HCT116 (cell line): ENCODE measurements at regions not wholly inside any gene's neighbourhood (a gene's known extent, or its start where the extent isn't known, plus 50 kb on each side); places are given as distances from the start of the nearest gene placed in this dataset.

Experiments used
- ATAC-seq: fragments of 200-7000 bp; cut with Tn5 transposase; 2 replicates; pipeline ENCODE4 v1.9.1; 2020; ENCODE audit warnings: mild to moderate bottlenecking, moderate library complexity
- BruUV-seq: library from RNA; stranded (reverse); fragments of 400-500 nt; replicated peaks from 2 replicates; lab custom pipeline; 2021; lab: Mats Ljungman, UMichigan
- CTCF ChIA-PET: fragments of 300-600 bp; sonication (Branson Sonifier 250); formaldehyde crosslinking; loops from one replicate; lab custom pipeline; 2021; ENCODE audit warnings: antibody characterized with exemption; lab: Charles Lee
- POLR2A ChIA-PET: fragments of 300-600, 350-600 bp; sonication (Branson Sonifier 250); formaldehyde crosslinking; loops from one replicate; lab custom pipeline; 2021; ENCODE audit warnings: antibody characterized with exemption; lab: Charles Lee
- RAD21 ChIA-PET, 2 experiments: fragments of 300-600 bp; sonication (Branson Sonifier 250); formaldehyde crosslinking; loops; one replicate each; lab custom pipeline; 2023; ENCODE audit warnings: low total read pairs in 2 of 2; ENCODE audit not compliant: uncharacterized antibody in 2 of 2, unreplicated experiment in 2 of 2, low non-redundant PET in 1 of 2; lab: Charles Lee
- DNase-seq: peaks from one replicate; pipeline ENCODE4 v3.0.0-alpha.2; 2010; ENCODE audit warnings: low read depth, low spot score
- H2AFZ ChIP-seq: fragments of 200-600 bp; shearing (Covaris generic), sonication (generic); 2 replicates; pipeline ENCODE4 v1.6.1; 2017; ENCODE audit warnings: low read depth, mixed run types, mixed read lengths, antibody characterized with exemption, low read length; ENCODE audit not compliant: poor library complexity, severe bottlenecking
- H3K27ac ChIP-seq: 2 replicates; pipeline ENCODE4 v1.5.1; 2012; ENCODE audit warnings: low read depth, low read length
- H3K27me3 ChIP-seq: fragments of 200-600 bp; sonication (generic); 2 replicates; pipeline ENCODE4 v1.6.1; 2016; ENCODE audit warnings: mixed run types, low read length, mixed read lengths; ENCODE audit not compliant: insufficient read depth
- H3K36me3 ChIP-seq, 2 experiments: fragments of 200-500 bp in 1 of 2; fragments of 200-600 bp in 1 of 2; sonication (Bioruptor generic) in 1 of 2; sonication (generic) in 1 of 2; 2 replicates each; pipeline versions ENCODE4 v1.5.1 to v1.6.1; 2014 to 2016; ENCODE audit warnings: low read length in 2 of 2, inconsistent platforms in 1 of 2, mixed read lengths in 1 of 2, mixed run types in 1 of 2; ENCODE audit not compliant: insufficient read depth in 2 of 2, control insufficient read depth in 1 of 2
- H3K4me1 ChIP-seq, 2 experiments: fragments of 200-600 bp in 1 of 2; sonication (generic) in 1 of 2; 2 replicates each; pipeline versions ENCODE4 v1.5.1 to v1.6.1; 2012 to 2017; ENCODE audit warnings: low read length in 2 of 2, inconsistent platforms in 1 of 2, mild to moderate bottlenecking in 1 of 2, mixed read lengths in 1 of 2, mixed run types in 1 of 2, moderate library complexity in 1 of 2; ENCODE audit not compliant: insufficient read depth in 2 of 2, control insufficient read depth in 1 of 2
- H3K4me2 ChIP-seq: fragments of 200-600 bp; sonication (generic); 2 replicates; pipeline ENCODE4 v1.6.1; 2017; ENCODE audit warnings: mixed run types, low read length, mixed read lengths
- H3K4me3 ChIP-seq, 2 experiments: fragments of 200-600 bp in 1 of 2; sonication (generic) in 1 of 2; replicated peaks in 1 of 2; 2 replicates each; pipeline ENCODE4 v1.5.1; 2011 to 2016; ENCODE audit warnings: low read length in 2 of 2, control low read depth in 1 of 2, low read depth in 1 of 2, mild to moderate bottlenecking in 1 of 2, mixed read lengths in 1 of 2, mixed run types in 1 of 2
- H3K79me2 ChIP-seq: fragments of 200-600 bp; sonication (generic); 2 replicates; pipeline ENCODE4 v1.6.1; 2017; ENCODE audit warnings: mild to moderate bottlenecking, mixed run types, low read length, moderate library complexity, mixed read lengths; ENCODE audit not compliant: insufficient read depth
- H3K9ac ChIP-seq: fragments of 200-600 bp; sonication (generic); 2 replicates; pipeline ENCODE4 v1.6.1; 2016; ENCODE audit warnings: low read length, mixed read lengths
- H3K9me2 ChIP-seq: fragments of 200-600 bp; sonication (generic), shearing (Covaris generic); 2 replicates; pipeline ENCODE4 v1.6.1; 2017; ENCODE audit warnings: mixed run types, mild to moderate bottlenecking, moderate library complexity; ENCODE audit not compliant: insufficient read depth
- H3K9me3 ChIP-seq, 2 experiments: fragments of 200-500 bp in 1 of 2; fragments of 200-600 bp in 1 of 2; sonication (Bioruptor generic) in 1 of 2; sonication (generic) in 1 of 2; 2 replicates each; pipeline ENCODE4 v1.6.1; 2014 to 2017; ENCODE audit warnings: low read length in 2 of 2, mixed read lengths in 2 of 2, inconsistent platforms in 1 of 2, low read depth in 1 of 2, mild to moderate bottlenecking in 1 of 2, mixed run types in 1 of 2, moderate library complexity in 1 of 2; ENCODE audit not compliant: control insufficient read depth in 1 of 2, insufficient read depth in 1 of 2
- H4K20me1 ChIP-seq: fragments of 200-600 bp; sonication (generic), shearing (Covaris generic); 2 replicates; pipeline ENCODE4 v1.6.1; 2017; ENCODE audit warnings: mixed run types, mild to moderate bottlenecking, moderate library complexity; ENCODE audit not compliant: insufficient read depth
- CBX3 ChIP-seq: IDR thresholded peaks from 2 replicates; pipeline ENCODE4 v1.6.1; 2012; ENCODE audit warnings: low read depth
- EGR1 ChIP-seq: IDR thresholded peaks from 2 replicates; pipeline ENCODE4 v1.6.1; 2012; ENCODE audit warnings: low read depth
- EZH2 ChIP-seq: fragments of 200-600 bp; sonication (generic); IDR thresholded peaks from 2 replicates; pipeline ENCODE4 v1.6.1; 2017; ENCODE audit warnings: antibody characterized with exemption, mixed run types
- EZH2phosphoT487 ChIP-seq: fragments of 200-600 bp; IDR thresholded peaks from 2 replicates; pipeline ENCODE4 v1.6.1; 2018; ENCODE audit warnings: antibody characterized with exemption, borderline replicate concordance
- JUND ChIP-seq: IDR thresholded peaks from 2 replicates; pipeline ENCODE4 v1.6.1; 2012
- POLR2A ChIP-seq: IDR thresholded peaks from 2 replicates; pipeline ENCODE4 v1.7.0; 2011; ENCODE audit warnings: borderline replicate concordance; ENCODE audit not compliant: insufficient read depth, insufficient read length; ENCODE audit errors: extremely low read depth
- POLR2AphosphoS5 ChIP-seq: IDR thresholded peaks from 2 replicates; pipeline ENCODE4 v1.6.1; 2011; ENCODE audit warnings: mild to moderate bottlenecking, low read depth, low read length, moderate library complexity
- RAD21 ChIP-seq: IDR thresholded peaks from 2 replicates; pipeline ENCODE4 v1.6.1; 2012; ENCODE audit warnings: low read depth, mild to moderate bottlenecking
- SIN3A ChIP-seq: IDR thresholded peaks from 2 replicates; pipeline ENCODE4 v1.6.1; 2012; ENCODE audit warnings: low read depth
- SP1 ChIP-seq: IDR thresholded peaks from 2 replicates; pipeline ENCODE4 v1.6.1; 2012; ENCODE audit warnings: low read depth
- YY1 ChIP-seq: IDR thresholded peaks from 2 replicates; pipeline ENCODE4 v1.6.1; 2011; ENCODE audit warnings: low read length, low read depth, moderate library complexity, mild to moderate bottlenecking; ENCODE audit not compliant: insufficient replicate concordance; ENCODE audit errors: extremely low read depth
- ZFX ChIP-seq: fragments of 450-650 bp; IDR thresholded peaks from 2 replicates; pipeline ENCODE4 v1.6.1; 2017
- ZNF274 ChIP-seq: fragments of 200-500 bp; sonication (Bioruptor generic); IDR thresholded peaks from 2 replicates; pipeline ENCODE4 v1.6.1; 2014; ENCODE audit warnings: mild to moderate bottlenecking, low read depth, low read length, inconsistent platforms
- intact Hi-C: fragments of 100-400 bp; cut with micrococcal nuclease; formaldehyde crosslinking; loops from 2 replicates; pipeline ENCODE4 v1.10.0; 2022
- TF ChIP-seq, protein P1 (sequence below): IDR thresholded peaks from 2 replicates; pipeline ENCODE4 v1.6.1; 2012
- TF ChIP-seq, protein P2 (sequence below): IDR thresholded peaks from 2 replicates; pipeline ENCODE4 v1.6.1; 2012
- TF ChIP-seq, protein P3 (sequence below), 3 experiments: fragments of 200-600 bp in 1 of 3; sonication (generic) in 1 of 3; IDR thresholded peaks in 2 of 3; conservative IDR thresholded peaks in 1 of 3; 2 replicates each; pipeline ENCODE4 v1.5.1; 2012 to 2017; ENCODE audit warnings: low read depth in 2 of 3, low read length in 2 of 3, antibody characterized with exemption in 1 of 3, borderline replicate concordance in 1 of 3, control low read depth in 1 of 3, mild to moderate bottlenecking in 1 of 3, mixed read lengths in 1 of 3, mixed run types in 1 of 3, moderate library complexity in 1 of 3; ENCODE audit not compliant: insufficient read depth in 1 of 3

DNA sequence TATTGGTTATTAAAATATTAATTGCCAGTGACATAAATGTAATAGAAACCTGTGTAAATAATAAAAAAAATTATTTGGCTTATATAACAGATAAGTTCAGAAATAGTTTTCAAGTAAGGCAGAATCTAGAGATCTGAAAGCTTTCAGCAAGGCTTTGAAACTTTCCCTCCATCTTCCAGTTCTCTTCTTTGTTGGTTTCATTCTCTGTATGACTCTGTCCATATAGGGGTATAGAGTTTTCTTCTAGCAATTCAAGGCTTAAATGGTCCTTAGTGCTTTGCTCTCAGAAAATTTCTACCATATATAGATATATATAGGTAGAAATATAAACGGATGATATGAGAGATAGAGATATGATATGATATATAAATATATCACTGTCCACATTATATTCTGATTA is 160.5 kb upstream of the GABRA2 start:
- H3K9me3 ChIP-seq, result peaks cover 7 to 15% of the 10 kb centered on the region in 2 experiments; a peak in 2 of 4 replicates
- intact Hi-C loops, result no loop called here
- no peak overlapping the region for H3K4me2 ChIP-seq

More for the DNA sequence above, 160.5 kb upstream of the GABRA2 start:
- ChIA-PET POLR2A (no interaction called here), CTCF (no interaction called here), RAD21 (no interaction called here)
- H2AFZ ChIP-seq, result no peak overlapping the region
- H3K27me3 ChIP-seq, result no peaks in the 10 kb centered on the region
- H3K27ac ChIP-seq, result no peak overlapping the region
- ATAC-seq (no peak), DNase-seq (no peak)
- H3K9me2 ChIP-seq, result no peaks in the 10 kb centered on the region
- no peaks in the 10 kb centered on the region; a peak in 1 of 4 replicates for H3K4me1 ChIP-seq
- BruUV-seq, result no TSS peak
- TF ChIP-seq ZNF274 (no peak), POLR2A (no peak), SP1 (no peak), JUND (no peak), CBX3 (no peak), EZH2phosphoT487 (no peak), YY1 (no peak), RAD21 (no peak), POLR2AphosphoS5 (no peak), SIN3A (no peak), ZFX (no peak), EGR1 (no peak), EZH2 (no peak)
- TF ChIP-seq, protein P1, sequence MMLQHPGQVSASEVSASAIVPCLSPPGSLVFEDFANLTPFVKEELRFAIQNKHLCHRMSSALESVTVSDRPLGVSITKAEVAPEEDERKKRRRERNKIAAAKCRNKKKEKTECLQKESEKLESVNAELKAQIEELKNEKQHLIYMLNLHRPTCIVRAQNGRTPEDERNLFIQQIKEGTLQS, result no peak
- TF ChIP-seq, protein P2, sequence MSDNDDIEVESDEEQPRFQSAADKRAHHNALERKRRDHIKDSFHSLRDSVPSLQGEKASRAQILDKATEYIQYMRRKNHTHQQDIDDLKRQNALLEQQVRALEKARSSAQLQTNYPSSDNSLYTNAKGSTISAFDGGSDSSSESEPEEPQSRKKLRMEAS, result no peak
- TF ChIP-seq, protein P3, sequence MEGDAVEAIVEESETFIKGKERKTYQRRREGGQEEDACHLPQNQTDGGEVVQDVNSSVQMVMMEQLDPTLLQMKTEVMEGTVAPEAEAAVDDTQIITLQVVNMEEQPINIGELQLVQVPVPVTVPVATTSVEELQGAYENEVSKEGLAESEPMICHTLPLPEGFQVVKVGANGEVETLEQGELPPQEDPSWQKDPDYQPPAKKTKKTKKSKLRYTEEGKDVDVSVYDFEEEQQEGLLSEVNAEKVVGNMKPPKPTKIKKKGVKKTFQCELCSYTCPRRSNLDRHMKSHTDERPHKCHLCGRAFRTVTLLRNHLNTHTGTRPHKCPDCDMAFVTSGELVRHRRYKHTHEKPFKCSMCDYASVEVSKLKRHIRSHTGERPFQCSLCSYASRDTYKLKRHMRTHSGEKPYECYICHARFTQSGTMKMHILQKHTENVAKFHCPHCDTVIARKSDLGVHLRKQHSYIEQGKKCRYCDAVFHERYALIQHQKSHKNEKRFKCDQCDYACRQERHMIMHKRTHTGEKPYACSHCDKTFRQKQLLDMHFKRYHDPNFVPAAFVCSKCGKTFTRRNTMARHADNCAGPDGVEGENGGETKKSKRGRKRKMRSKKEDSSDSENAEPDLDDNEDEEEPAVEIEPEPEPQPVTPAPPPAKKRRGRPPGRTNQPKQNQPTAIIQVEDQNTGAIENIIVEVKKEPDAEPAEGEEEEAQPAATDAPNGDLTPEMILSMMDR (IDR thresholded peaks at IDR 0.05 in 2 of 3, conservative IDR thresholded peaks at IDR 0.05 in 1 of 3; ENCODE audit: borderline replicate concordance in 1 of 3, insufficient read depth in 1 of 3, low read depth in 2 of 3, low read length in 2 of 3), result no peak
- no peak overlapping the region for H3K9ac ChIP-seq
- no peaks in the 10 kb centered on the region for H3K36me3 ChIP-seq
- no peaks in the 10 kb centered on the region for H3K79me2 ChIP-seq
- no peaks in the 10 kb centered on the region for H4K20me1 ChIP-seq
- no peak overlapping the region for H3K4me3 ChIP-seq
